OCI-M1 (cell line): ENCODE measurements at regions not wholly inside any gene's neighbourhood (a gene's known extent, or its start where the extent isn't known, plus 50 kb on each side); places are given as distances from the start of the nearest gene placed in this dataset.

Source experiments
- DNase-seq: peaks from one replicate; lab custom pipeline; 2025; lab: John Stamatoyannopoulos, UW

DNA sequence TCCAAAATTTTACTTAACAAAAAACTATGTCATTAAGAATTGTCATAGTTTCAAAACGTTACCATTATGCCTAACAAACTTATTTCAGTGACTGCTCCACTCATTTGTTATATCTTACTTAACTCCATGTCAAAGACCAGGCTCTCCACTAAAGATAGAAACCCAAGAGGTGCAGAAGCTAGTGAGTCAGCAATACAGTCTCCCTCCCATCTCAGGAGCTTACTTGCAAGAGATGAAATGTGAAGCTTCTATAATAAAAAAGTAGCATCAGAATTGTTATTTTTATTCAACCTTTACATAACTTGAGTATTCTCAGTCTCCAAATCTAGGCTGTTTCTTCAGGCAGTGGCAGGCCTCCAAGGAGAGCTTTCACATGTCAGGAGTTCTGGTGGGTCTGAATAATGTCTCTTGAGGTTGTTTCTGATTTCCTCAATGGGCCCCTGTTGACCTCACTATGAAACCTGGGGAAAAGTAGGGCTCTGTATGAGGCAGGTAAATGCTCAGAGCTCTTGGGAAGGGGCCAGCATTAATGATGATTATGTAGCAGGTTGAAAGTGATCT, 242.0 kb downstream of the NDFIP2 start:
- no peak for DNase-seq

DNA sequence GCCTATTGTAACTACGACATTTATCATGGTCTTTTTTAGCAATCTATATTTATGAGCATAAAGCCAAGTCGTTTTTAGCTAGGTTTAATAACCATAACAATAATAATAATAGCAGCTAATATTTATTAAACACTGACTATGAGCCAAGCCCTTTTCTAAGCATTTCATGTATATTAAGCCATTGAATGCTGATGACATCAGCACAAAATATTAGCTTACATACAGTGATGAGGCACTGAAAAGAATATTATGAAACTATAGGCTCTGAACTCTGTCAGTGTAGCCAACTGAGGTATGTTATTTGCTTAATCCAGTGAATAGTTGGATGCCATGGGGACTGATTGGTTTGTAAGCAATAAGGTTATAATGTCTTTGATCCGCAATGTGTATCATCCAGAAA, 235.2 kb downstream of the NDFIP2 start:
- no peak for DNase-seq

DNA sequence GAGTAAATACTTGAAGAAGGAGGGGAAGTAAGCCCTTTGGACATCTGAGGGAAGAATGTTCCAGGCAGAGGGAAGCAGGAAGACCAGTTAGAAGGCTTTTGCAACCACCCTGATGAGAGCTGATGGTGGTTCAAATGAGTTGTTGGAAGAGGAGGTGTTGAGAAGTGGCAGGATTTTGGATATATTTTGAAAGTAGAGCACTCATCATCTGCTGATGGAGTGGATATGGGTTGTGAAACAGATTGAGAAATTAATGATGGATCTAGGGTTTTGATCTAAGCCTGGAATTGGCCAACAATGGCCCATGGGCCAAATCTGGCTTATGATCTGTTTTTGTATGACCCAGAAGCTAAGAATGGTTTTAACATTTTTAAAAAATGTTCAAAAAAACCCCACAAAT, 230.7 kb downstream of the NDFIP2 start:
- DNase-seq: no peak

DNA sequence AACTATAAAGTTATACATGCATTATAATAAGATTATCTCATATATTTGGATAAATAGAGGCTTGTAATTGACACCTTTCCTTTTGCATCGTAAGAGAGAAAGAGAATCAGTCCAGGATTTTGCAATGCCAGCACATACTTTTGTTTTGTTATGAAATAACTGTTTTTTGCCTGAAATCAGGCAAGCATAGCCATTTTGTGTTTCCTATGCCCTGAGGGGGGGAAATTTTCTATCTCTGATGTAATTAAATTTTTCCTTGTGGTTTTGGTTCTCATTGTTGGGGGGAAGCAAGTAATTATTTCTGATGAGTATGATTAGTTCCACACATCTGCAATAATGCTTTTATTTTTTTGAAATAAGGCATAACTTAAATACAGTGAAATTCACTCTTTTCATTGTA, 229.4 kb downstream of the NDFIP2 start:
- no peak for DNase-seq

DNA sequence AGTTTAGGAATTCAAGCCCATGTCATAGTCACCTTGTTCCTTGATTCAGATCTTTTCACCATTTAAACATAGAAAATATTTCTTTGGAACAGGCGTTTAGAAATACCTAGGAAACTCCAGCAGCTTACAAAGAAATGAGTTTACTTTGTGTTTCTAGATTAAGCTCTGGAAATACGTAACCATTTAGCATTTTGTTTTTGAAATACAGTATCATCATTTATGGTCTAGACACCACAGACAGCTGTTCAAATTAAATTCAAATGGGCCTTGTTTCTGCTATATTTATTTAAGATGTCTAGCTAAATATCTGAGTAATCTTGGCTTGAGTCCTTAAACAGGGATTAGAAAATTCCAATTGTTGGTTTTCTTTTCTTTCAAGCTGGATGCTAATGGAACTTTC, 228.5 kb downstream of the NDFIP2 start:
- DNase-seq: no peak

DNA sequence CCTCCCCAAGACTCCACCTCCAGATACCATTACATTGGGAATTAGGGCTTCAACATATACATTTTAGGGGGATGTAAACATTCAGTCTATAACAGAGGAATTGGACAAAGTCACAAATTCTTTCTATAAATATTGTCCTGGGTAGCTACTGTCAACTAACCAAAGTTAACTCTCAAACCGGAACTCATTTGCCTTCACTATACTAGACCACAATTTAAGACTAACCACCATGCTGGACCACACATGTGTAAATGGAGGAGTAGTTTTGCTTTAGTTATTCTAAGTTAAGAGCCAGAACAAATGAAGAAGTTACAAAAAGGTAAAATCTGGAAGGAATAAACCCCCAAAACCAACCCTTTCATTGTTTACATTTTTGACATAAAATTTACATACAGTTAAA, 222.8 kb downstream of the NDFIP2 start:
- DNase-seq: no peak

DNA sequence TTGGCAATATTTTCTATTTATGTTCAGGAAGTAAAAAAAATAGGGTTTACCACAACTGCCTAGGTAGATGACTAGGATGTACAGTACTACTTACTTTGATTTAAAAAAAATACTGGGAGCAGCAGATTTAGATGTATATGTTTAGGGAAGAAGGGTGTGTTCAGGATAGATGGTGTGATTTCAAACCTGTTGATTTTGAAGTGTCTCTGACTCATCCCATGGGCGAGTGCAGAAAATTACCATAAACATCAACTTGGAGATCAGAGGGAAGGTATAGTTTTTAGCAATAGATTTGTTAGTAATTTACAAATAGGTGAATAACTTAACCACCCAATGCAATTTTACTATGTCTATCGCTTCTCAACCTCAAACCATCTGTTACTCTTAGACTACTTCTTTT, 214.8 kb downstream of the NDFIP2 start:
- DNase-seq: no peak

DNA sequence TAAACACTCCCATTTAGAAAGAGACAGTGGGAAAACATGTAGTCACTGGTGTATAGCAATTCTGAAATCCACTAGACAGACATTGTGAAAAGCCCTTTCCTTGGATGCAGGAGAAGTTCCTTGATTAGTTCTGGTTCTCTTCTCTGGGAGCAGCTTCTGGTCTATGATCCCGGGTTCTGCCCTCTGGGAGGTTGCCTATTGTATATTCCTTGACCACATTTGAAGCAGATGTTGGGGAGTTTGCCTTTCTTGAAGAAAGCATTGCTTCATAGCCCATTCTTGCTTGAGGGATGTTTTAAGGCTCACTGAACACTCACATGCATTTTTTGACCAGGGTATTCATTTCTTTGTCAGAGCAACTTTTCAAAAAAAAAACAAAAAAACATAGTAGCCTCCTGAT, 211.9 kb downstream of the NDFIP2 start:
- no peak for DNase-seq

DNA sequence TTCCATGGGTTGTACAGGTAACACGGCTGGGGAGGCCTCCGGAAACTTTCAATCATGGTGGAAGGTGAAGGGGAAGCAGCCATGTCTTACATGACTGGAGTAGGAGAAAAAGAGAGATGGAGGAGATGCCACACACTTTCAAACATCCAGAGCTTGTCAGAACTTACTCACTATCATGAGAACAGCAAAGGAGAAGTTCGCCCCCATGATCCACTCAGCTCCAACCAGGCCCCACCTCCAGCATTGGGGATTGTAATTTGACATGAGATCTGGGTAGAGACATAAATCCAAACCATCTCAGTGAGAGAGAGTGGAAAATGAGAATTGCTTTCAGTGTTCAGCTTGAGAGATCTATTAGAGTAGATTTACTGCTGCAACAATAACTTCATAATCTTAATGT, 210.9 kb downstream of the NDFIP2 start:
- DNase-seq: no peak

DNA sequence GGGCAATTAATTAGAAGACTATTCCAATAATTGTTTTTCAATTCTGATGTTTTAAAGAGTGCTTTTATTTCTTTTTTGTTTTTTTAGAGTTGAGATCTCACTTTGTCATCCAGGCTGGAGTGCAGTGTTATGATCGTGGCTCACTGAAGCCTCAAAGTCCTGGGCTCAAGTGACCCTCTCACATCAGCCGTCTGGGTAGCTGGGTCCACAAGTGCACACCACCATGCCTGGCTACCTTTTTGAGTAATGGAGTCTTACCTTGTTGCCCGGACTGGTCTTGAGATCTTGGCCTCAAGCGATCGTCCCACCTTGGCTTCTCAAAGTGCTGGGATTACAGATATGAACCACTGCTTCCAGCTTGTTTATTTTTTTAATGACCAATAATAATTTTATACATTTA, 207.8 kb downstream of the NDFIP2 start:
- DNase-seq: no peak

DNA sequence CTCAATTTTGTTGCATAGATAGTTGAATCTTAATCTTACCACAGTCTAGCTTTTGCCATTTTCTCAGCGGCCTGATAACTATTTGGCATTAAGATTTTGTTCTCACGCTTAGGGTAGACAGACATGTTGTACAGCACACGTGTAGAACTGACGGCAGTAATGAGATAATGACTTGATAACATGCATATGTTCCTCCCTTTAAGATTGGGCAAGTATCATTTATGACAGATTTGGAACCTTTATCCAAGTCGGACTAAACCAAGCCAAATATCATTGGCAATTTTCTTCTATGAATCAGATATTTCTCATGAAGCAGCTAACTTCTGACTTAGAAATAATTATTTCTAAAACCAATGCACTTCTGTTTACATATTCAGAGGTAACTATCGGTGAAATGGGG, 205.5 kb downstream of the NDFIP2 start:
- DNase-seq: no peak

DNA sequence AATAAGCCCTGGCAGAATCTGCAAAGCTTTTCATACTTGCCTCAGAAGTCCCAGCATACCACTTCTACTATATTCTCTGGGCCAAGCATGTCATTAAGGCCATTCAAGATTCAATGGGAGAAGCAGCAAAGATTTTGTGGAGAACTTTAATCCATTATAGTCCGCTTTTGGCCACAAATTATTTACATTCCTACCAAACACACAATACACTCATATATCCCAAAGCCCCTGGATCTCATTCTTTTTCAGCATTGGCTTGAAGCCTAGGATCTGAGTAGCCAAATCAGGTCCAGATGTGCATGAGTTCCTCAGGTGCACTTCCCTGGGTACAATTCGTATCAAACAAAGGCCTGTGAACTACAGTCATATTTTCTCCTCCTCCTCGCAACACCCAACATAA, 203.4 kb downstream of the NDFIP2 start:
- no peak for DNase-seq

DNA sequence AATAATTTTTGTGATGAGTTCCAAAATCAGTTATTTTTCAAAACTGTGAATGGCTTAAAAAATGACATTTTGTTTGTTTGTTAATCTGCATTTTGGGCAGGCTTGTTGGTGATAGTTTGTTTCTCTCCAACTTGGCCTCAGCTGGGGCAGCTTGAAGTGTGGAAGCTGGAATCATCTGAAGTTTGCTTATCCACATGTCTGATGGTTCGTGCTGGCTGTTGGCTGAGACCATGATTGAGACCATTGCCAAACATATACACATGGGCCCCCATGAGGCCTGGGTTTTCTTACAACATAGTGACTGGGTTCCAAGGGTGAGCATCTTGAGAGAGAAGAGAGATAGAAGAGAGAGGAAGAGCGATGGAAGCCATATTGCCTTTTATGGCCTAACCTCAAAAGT, 201.2 kb downstream of the NDFIP2 start:
- no peak for DNase-seq

DNA sequence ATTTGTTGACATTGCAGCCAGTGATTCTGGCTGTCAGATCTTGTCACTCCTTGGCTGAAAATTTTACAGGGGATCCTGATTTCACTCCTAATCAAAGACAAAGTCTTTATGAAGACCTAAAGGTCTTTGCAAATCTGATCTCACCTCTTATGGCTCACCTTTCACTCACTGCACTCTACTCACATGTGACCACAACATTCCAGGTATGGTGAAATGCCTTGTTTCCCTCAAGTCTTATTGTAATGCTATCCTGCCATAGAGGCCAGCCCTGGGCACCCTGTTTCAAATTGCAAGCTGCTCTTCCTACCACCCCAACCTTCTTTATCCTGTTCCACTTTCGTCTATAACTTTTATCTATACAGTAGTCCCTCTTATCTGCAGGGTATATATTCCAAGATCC, 200.1 kb downstream of the NDFIP2 start:
- DNase-seq: no peak

DNA sequence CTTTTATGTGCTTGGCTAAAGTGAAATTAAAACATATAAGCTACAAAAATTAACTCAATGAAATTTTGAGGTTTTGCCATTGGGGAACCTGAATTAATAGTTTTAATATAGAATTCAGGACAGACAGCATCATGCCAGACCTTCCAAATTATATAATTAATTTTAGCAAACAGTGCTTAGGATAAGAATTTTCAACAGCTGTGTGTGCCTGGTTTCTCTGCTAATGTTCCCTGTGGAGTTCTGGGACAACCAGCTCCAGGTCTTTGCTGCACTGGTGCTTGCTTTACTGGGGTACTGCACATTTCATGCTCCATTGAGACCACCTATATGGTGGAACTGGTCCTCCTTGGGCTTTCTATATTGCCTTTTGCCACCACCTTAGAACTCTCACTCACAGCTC, 199.5 kb downstream of the NDFIP2 start:
- DNase-seq: no peak

DNA sequence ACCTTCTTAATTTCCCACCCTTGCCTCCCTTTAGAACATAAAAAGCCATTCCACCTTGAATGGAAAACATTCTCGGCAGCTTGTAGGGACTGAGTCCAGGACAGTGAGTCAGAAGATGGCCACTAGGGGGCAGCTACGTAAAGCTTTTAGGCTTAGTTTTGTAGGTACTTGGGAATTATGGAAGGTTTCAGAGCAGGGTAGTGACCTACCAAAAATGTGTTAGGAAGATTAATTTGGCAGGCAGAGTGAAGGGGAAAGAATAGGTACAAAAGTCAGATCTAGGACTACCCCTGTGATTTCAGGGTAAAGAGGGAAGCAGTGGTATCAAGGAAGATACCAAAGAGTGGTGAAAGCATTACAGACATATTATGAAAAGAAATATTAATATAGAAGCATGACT, 198.4 kb downstream of the NDFIP2 start:
- DNase-seq: peak; percentile 85

DNA sequence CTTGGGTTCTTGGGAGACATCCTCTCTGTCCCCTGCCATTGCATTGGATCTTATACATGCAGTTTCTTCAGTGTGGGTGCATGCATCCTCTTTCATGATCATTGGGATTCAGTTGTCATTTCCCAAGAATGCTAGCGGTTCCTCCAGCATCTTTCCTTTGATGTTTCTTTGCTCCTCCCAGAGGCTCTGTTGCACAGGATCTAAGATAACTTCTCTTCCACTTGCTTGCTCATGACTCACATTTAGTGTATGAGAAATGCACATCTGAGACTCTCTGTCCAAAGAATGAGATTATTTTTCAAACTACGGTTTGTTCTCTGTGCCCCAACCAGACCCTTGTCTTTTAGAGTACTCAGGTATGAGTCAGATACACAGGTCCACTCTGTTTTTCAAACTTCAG, 197.1 kb downstream of the NDFIP2 start:
- DNase-seq: no peak

DNA sequence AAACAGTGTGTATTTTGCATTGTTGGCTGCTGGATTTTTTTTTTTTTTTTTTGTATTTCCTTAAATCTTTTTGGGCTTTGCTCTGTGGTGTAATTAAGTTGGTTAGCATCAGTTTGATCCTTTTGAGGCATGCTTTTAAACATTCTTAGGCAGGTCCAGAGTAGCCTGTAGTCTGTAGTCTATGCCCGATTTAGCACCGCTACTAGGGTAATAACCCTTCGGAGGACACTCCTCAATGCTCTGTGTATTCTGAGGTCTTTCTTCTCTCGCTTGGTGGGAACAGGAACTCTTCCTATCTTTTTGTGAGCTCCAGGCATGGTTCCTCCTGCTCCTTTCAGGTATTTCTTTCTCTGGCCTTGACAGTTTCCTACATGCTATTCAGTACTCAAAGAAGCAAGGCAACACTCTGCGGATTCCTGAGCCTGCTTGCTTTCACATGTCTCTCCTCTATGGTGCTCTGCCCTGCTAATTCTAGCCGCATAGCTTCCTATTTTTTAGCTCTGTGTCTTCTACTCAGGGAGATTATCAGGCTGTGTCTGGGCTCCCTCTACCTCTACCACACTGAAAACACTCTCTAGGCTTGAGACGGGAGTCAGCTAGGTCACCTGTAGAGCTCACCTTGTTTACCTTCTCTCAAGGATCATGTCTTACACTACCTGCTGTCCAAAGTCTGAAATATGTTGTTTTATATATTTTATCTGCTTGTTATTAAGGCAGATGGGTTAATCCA, 195.1 kb downstream of the NDFIP2 start:
- peak; percentile 19 for DNase-seq

DNA sequence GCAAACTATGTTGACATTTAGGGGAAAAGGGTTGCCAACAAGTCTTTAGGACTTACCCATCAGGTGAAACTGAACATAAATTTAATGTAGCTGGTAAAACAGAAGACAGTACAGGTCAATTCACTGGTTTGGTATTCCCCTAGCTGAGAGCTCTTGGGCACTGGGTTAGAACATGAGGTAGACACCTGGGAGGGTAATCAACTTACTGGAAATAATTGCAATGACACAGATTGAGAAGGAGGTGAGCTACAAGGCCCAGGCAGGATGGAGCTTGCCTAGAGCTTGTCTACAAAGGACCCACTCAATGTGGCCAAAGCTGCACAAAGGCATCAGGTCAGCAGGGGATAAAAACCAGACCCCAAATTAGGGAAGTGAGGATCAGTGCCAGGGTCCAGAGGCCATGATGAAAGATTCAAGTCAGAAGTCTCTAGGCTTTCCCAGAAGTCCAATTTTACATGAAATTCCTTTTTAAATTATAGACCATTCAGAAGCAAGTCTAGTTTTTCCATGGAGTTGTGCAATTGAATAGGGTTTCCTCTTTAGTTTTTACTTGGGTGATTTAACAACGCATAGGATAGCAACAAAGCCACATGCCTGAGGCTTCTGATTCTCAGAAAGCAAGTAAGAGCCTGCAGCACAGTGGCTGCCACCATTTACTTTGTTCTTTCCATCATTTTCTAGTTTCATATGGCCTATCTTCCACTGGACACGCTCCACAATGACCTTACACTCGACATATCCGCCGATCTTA, 194.0 kb downstream of the NDFIP2 start:
- DNase-seq: no peak

DNA sequence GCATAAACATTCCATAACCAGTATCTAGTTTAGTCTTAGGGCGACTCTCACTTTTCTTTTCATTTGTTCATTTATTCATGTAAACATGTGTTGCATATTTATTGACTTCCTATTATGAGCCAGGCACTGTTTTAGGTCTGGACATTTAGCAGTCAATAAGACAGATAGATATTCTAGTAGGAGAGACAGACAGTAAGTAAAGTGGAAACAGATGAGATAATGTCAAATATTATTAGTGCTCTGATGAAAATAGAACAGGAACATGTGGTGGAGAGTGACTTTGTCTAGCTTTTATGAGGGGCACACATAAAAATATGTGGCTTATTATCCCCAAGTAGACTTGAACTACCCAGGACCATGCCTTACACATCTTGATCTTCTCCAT, 193.0 kb downstream of the NDFIP2 start:
- DNase-seq: no peak

DNA sequence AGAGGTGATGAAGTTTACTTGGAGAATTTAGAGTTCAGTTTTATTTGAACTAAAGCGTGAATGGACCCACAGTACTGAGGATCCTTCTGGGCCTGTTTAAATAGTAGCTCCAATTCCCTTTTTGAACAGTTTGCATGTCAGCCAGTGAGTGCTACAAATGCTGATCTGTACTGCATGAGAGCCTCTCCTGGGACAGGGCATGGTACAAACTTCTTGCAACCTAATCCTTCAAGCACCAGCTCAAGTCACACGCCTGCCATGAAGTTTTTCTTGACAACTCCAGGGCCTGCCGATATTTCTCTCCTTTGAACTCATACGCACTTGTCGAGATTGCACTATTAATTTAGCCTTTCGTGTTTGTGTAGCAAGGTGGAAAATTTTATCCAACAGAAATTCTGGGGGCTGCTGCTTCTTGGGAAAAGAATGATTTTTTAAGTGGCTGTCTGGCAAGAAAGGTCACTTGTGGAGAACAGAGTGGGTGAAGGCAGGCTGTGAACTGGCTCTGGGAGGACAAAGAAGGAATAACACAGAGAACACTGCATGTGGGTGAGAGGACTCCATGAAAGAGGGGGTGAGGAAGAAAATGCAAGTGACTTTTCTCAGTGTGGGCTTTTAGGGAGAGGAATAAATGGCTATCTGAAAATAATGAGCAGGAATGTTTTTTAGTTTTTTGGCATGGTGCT, 192.5 kb downstream of the NDFIP2 start:
- DNase-seq: no peak

DNA sequence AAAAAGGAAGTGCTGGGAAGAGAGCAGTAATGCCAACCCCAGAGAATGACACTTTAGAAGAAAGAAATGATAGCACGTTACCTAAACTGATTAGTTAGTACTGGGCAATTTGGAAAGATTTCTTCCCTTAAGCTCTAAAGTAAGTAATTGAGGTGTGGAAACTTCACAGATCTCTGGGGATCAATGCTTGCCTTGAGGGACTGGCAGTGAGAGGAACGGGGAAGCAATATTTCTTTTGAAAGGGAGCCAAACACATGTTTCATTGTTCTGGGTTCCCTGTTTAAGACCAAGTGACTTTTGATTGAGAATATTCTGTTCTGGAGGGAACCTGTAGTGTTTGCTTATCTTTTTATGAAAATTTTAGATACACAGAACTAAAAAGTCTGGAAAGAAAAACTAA, 190.5 kb downstream of the NDFIP2 start:
- DNase-seq: peak; percentile 25

DNA sequence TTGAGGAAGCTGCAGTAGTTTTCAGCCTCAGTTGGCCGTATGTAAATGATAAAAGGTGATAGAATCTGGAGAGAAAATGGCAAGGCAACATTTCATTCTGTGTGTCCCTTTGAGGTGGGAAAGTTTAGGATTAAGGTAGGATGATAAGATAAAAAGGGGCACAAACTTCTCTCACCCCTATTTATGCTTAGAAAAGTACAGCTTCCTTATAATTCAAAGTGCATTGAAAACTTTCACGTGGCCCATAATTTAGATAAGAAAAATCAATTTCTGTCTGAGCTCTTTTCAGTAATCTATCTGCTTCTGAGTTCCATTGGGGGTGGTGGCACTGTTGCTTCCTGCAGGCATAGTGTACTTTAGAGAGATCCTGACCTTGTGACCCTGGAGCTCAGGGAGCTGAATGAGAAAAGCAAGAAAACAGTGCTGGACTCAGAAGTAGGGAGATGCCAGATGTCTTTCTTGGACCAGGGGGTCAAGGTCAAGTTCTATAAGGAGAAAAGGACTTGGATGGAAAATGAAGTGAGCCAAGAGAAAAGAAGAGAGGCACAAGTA, 187.3 kb downstream of the NDFIP2 start:
- DNase-seq: no peak
